Spleen (tissue), 11 donors: ENCODE measurements at regions not wholly inside any gene's neighbourhood (a gene's known extent, or its start where the extent isn't known, plus 50 kb on each side); places are given as distances from the start of the nearest gene placed in this dataset.

Source experiments
- DNase-seq: peaks from one replicate; pipeline ENCODE4 v3.0.0-alpha.2; 2020
- H3K27ac ChIP-seq, 8 donors: fragments of 200-600 bp; sonication (generic) in 7 of 8; 1 replicate in 4 of 8; 2 replicates in 4 of 8; pipeline versions ENCODE4 v1.5.0 to v1.8.0; 2016 to 2021; ENCODE audit warnings: inconsistent platforms in 4 of 8, mild to moderate bottlenecking in 4 of 8, moderate library complexity in 1 of 8
- H3K27me3 ChIP-seq, 7 donors: fragments of 200-600 bp; sonication (generic) in 6 of 7; replicated peaks in 1 of 7; 1 replicate in 4 of 7; 2 replicates in 3 of 7; pipeline versions ENCODE4 v1.5.0 to v1.8.0; 2016 to 2021; ENCODE audit warnings: inconsistent platforms in 3 of 7, mild to moderate bottlenecking in 1 of 7
- H3K36me3 ChIP-seq, 6 donors: fragments of 200-600 bp; sonication (generic) in 5 of 6; 1 replicate in 4 of 6; 2 replicates in 2 of 6; pipeline versions ENCODE4 v1.5.0 to v1.8.0; 2016 to 2021; ENCODE audit warnings: inconsistent platforms in 2 of 6
- H3K4me1 ChIP-seq, 6 donors: fragments of 200-600 bp; sonication (generic) in 5 of 6; 1 replicate in 3 of 6; 2 replicates in 3 of 6; pipeline versions ENCODE4 v1.5.0 to v1.8.0; 2016 to 2021; ENCODE audit warnings: inconsistent platforms in 3 of 6
- H3K4me3 ChIP-seq, 8 donors: fragments of 200-600 bp; sonication (generic) in 7 of 8; 1 replicate in 4 of 8; 2 replicates in 4 of 8; pipeline versions ENCODE4 v1.5.0 to v1.8.0; 2016 to 2021; ENCODE audit warnings: inconsistent platforms in 4 of 8, mild to moderate bottlenecking in 4 of 8, moderate library complexity in 2 of 8
- H3K9me3 ChIP-seq, 8 donors: fragments of 200-600 bp; sonication (generic) in 7 of 8; 1 replicate in 4 of 8; 2 replicates in 4 of 8; pipeline versions ENCODE4 v1.5.0 to v1.8.0; 2016 to 2021; ENCODE audit warnings: inconsistent platforms in 4 of 8
- POLR2A ChIP-seq, 3 donors: fragments of 450-650 bp; IDR thresholded peaks; one replicate each; pipeline ENCODE4 v1.5.1; 2017; ENCODE audit warnings: antibody characterized with exemption in 3 of 3, mild to moderate bottlenecking in 1 of 3
- POLR2AphosphoS5 ChIP-seq, 3 donors: sonication (generic); formaldehyde crosslinking; IDR thresholded peaks; one replicate each; pipeline ENCODE4 v1.5.1; 2017; ENCODE audit warnings: antibody characterized with exemption in 3 of 3
- WGBS, 5 donors: extraction: QIAGEN DNeasy Blood & Tissue Kit in 3 of 5; methylation state at CpG; one replicate each; pipeline versions ENCODE4 v1.1.5 to v1.1.7; 2013 to 2018; 5-methylcytosine and 5-hydroxymethylcytosine counted together
- intact Hi-C: fragments of 100-400 bp; cut with DNase I; formaldehyde crosslinking; loops from one replicate; pipeline ENCODE4 v1.15.0; 2023; ENCODE audit warnings: low total_unique reads
- TF ChIP-seq, protein P1 (sequence below), 11 experiments: fragments of 200-600 bp in 7 of 11; fragments of 450-650 bp in 4 of 11; sonication (generic) in 4 of 11; IDR thresholded peaks in 8 of 11; conservative IDR thresholded peaks in 3 of 11; 1 replicate in 7 of 11; 2 replicates in 4 of 11; pipeline versions ENCODE4 v1.4.0 to v1.8.0; 2016 to 2021; ENCODE audit warnings: antibody characterized with exemption in 11 of 11, inconsistent platforms in 4 of 11, mild to moderate bottlenecking in 1 of 11
- donor health status: healthy with polysubstance abuse.
- donor health status: DM: no; HTN: no; CAD: no; lungs with moderate emphysema.
- donor health status: DM: no; HTN: no; CAD: no.
- donor health status: Bipolar disorder and iron deficiency.
- donor health status: healthy.
- donor health status: DM: no; HTN: no; CAD: no.
- donor health status: DM: yes; HTN: yes; CAD: no.

DNA sequence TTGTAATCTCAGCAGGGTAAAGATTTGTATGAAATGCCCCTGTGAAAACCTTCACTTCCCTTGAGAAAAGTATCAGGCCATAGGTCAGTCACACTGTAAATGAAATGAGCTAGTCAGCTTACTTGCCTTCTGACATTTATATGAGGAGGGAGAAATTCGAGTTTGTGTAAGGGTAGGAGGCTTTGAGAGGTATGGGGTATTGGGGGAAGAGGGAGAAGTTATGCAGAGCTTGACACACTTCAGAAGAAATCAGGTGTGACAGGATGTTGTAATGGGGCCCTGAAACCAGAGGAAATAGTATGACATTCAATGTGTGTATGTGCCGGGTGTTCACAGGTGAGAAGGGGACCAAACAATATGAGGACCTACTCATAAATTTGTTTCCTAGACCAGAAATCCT lies 64.2 kb upstream of the CCN6 start:
- no peak for DNase-seq
- peaks cover 0 to 47% (median 21%) of the 10 kb centered on the region in 6 donors for H3K4me1 ChIP-seq
- WGBS, 5 donors = 41 to 58% (median 46%) methylated on average over 2 of the region's 2 CpGs

DNA sequence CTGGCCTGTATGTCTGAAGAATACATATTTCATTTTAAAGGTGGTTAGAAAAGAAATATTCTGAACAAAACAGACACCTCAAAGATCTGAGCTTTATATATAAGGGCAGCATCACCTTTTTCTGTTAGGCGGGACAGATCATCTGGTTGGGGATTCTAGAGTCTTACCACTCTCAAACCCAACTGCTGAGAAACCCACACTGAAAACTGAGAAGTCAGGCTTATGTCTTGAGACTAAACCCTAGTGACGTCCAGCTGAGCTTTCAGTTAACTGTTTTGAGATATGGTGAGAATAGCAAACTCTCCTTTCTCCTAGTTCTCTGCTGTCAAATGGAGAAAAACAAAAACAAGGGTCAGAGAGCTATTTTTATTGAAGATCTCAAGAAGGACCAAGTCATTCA lies 63.7 kb upstream of the CCN6 start:
- Histone ChIP-seq H3K4me3 (no peak overlapping the region), H3K36me3 (no peaks in the 10 kb centered on the region), H3K9me3 (no peaks in the 10 kb centered on the region), H3K27me3 (peaks cover 0 to 10% (median 0%) of the 10 kb centered on the region in 7 donors), H3K4me1 (peaks cover 0 to 43% (median 21%) of the 10 kb centered on the region in 6 donors), H3K27ac (peak overlapping the region in 7 of 8 donors; percentile 16 to 81 (median 47))
- TF ChIP-seq POLR2AphosphoS5 (IDR thresholded peaks at IDR 0.05) (no peak), POLR2A (IDR thresholded peaks at IDR 0.05) (no peak)
- TF ChIP-seq, protein P1, sequence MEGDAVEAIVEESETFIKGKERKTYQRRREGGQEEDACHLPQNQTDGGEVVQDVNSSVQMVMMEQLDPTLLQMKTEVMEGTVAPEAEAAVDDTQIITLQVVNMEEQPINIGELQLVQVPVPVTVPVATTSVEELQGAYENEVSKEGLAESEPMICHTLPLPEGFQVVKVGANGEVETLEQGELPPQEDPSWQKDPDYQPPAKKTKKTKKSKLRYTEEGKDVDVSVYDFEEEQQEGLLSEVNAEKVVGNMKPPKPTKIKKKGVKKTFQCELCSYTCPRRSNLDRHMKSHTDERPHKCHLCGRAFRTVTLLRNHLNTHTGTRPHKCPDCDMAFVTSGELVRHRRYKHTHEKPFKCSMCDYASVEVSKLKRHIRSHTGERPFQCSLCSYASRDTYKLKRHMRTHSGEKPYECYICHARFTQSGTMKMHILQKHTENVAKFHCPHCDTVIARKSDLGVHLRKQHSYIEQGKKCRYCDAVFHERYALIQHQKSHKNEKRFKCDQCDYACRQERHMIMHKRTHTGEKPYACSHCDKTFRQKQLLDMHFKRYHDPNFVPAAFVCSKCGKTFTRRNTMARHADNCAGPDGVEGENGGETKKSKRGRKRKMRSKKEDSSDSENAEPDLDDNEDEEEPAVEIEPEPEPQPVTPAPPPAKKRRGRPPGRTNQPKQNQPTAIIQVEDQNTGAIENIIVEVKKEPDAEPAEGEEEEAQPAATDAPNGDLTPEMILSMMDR (IDR thresholded peaks at IDR 0.05 in 8 of 11, conservative IDR thresholded peaks at IDR 0.05 in 3 of 11) = no peak
- 68 to 81% (median 77%) methylated on average over 2 of the region's 2 CpGs for WGBS, 5 donors
- no peak for DNase-seq
- intact Hi-C loops = no loop called here

More for the DNA sequence above, 64.2 kb upstream of the CCN6 start:
- H3K4me3 ChIP-seq = no peak overlapping the region
- no peak for TF ChIP-seq POLR2AphosphoS5 (IDR thresholded peaks at IDR 0.05)
- no peak for TF ChIP-seq POLR2A (IDR thresholded peaks at IDR 0.05)
- TF ChIP-seq, protein P1 (IDR thresholded peaks at IDR 0.05 in 8 of 11, conservative IDR thresholded peaks at IDR 0.05 in 3 of 11) = no peak
- peak overlapping the region in 7 of 8 donors; percentile 16 to 81 (median 47) for H3K27ac ChIP-seq
- intact Hi-C loops = loop anchor here (10.0 kb wide), 1 partner anchor 105 kb away; no protein-coding TSS in a partner anchor
- H3K36me3 ChIP-seq = no peaks in the 10 kb centered on the region
- peaks cover 0 to 10% (median 0%) of the 10 kb centered on the region in 7 donors for H3K27me3 ChIP-seq
- no peaks in the 10 kb centered on the region for H3K9me3 ChIP-seq

DNA sequence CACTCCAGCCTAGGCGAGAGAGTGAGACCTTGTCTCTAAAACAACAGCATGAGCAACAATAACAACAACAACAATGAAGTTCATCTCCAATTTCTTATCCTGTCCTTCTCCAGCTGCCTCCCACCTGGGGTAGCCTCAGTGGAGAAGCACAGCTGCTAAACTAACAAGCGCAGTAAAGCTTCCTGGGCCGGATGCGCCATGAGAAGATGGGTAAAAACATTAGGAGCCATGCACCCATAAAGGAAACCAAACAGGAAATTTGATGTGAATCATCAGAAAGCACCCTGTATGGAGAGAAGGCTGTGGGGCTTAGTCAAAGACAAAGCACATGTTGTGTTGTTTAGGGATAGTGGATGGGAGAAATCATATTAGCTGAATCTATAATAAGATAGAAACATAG lies 61.1 kb upstream of the CCN6 start:
- peaks cover 0 to 10% (median 0%) of the 10 kb centered on the region in 7 donors for H3K27me3 ChIP-seq
- no peaks in the 10 kb centered on the region for H3K9me3 ChIP-seq
- 46 to 51% (median 48%) methylated on average over 4 of the region's 4 CpGs for WGBS, 5 donors
- intact Hi-C loops = no loop called here
- DNase-seq = no peak
- no peaks in the 10 kb centered on the region for H3K36me3 ChIP-seq
- H3K4me1 ChIP-seq = peaks cover 6 to 50% (median 30%) of the 10 kb centered on the region in 6 donors
- peak overlapping the region in 3 of 8 donors; percentile 10 to 51 (median 13) for H3K27ac ChIP-seq
- TF ChIP-seq, protein P1 (IDR thresholded peaks at IDR 0.05 in 8 of 11, conservative IDR thresholded peaks at IDR 0.05 in 3 of 11) = no peak
- TF ChIP-seq POLR2AphosphoS5 (IDR thresholded peaks at IDR 0.05) (peak in 1 of 3 donors; percentile 21), POLR2A (IDR thresholded peaks at IDR 0.05) (no peak)
- no peak overlapping the region for H3K4me3 ChIP-seq

GRCh38 chr6:111993342-111993741 lies 60.6 kb upstream of the CCN6 start:
- Histone ChIP-seq H3K27ac (peak overlapping the region in 3 of 8 donors; percentile 10 to 51 (median 13)), H3K36me3 (no peaks in the 10 kb centered on the region), H3K4me1 (peaks cover 6 to 50% (median 30%) of the 10 kb centered on the region in 6 donors), H3K4me3 (no peak overlapping the region), H3K9me3 (no peaks in the 10 kb centered on the region), H3K27me3 (peaks cover 0 to 10% (median 0%) of the 10 kb centered on the region in 7 donors)
- intact Hi-C loops = no loop called here
- TF ChIP-seq, protein P1 (IDR thresholded peaks at IDR 0.05 in 8 of 11, conservative IDR thresholded peaks at IDR 0.05 in 3 of 11) = no peak
- no peak for TF ChIP-seq POLR2AphosphoS5 (IDR thresholded peaks at IDR 0.05)
- no peak for TF ChIP-seq POLR2A (IDR thresholded peaks at IDR 0.05)
- 75 to 81% (median 79%) methylated on average over 6 of the region's 6 CpGs for WGBS, 5 donors
- DNase-seq = no peak
